ENCODE measurements at regions not wholly inside any gene's neighbourhood (a gene's known extent, or its start where the extent isn't known, plus 50 kb on each side); places are given as distances from the start of the nearest gene placed in this dataset.

GRCh38 chr5:15417156-15417555 is 82.8 kb upstream of the FBXL7 start:
- H3K27ac Mint-ChIP-seq = no peak overlapping the region
- no peak for DNase-seq
- peaks cover 22% of the 10 kb centered on the region for H3K9me3 Mint-ChIP-seq (ENCODE audit: insufficient read depth)
- H3K36me3 Mint-ChIP-seq (ENCODE audit: low read depth) = no peaks in the 10 kb centered on the region
- ATAC-seq = no peak
- no peak overlapping the region for H3K4me3 Mint-ChIP-seq
- ChIA-PET POLR2A (interaction anchor here (0.6 kb wide), 1 partner anchor 359 kb away, joined by 3 read pairs; no protein-coding TSS in a partner anchor), CTCF (no interaction called here)
- H3K4me1 Mint-ChIP-seq (ENCODE audit: low read depth) = no peaks in the 10 kb centered on the region
- no peaks in the 10 kb centered on the region for H3K27me3 Mint-ChIP-seq (ENCODE audit: low read depth)

GRCh38 chr5:15406478-15406877 is 93.5 kb upstream of the FBXL7 start:
- H3K27ac Mint-ChIP-seq = no peak overlapping the region
- no peaks in the 10 kb centered on the region for H3K36me3 Mint-ChIP-seq (ENCODE audit: low read depth)
- H3K4me3 Mint-ChIP-seq = no peak overlapping the region
- ChIA-PET POLR2A (no interaction called here), CTCF (no interaction called here)
- H3K9me3 Mint-ChIP-seq (ENCODE audit: insufficient read depth) = peaks cover 13% of the 10 kb centered on the region
- DNase-seq (no peak), ATAC-seq (no peak)
- H3K4me1 Mint-ChIP-seq (ENCODE audit: low read depth) = no peaks in the 10 kb centered on the region
- no peaks in the 10 kb centered on the region for H3K27me3 Mint-ChIP-seq (ENCODE audit: low read depth)

- CTCF ChIA-PET = no interaction called here
- peaks cover 10% of the 10 kb centered on the region for H3K9me3 Mint-ChIP-seq (ENCODE audit: insufficient read depth)
- POLR2A ChIA-PET = no interaction called here
These were observed 106.8 kb upstream of the FBXL7 start for GRCh38 chr5:15393146-15393545.

GRCh38 chr5:15391704-15392397 is 108.1 kb upstream of the FBXL7 start:
- Mint-ChIP-seq H3K27me3 (ENCODE audit: low read depth) (no peaks in the 10 kb centered on the region), H3K27ac (no peak overlapping the region), H3K36me3 (ENCODE audit: low read depth) (no peaks in the 10 kb centered on the region), H3K9me3 (ENCODE audit: insufficient read depth) (peaks cover 10% of the 10 kb centered on the region), H3K4me1 (ENCODE audit: low read depth) (no peaks in the 10 kb centered on the region), H3K4me3 (no peak overlapping the region)
- no peak for DNase-seq
- no peak for ATAC-seq
- ChIA-PET CTCF (no interaction called here), POLR2A (no interaction called here)

More at GRCh38 chr5:15393146-15393545, 106.8 kb upstream of the FBXL7 start:
- no peaks in the 10 kb centered on the region for H3K27me3 Mint-ChIP-seq (ENCODE audit: low read depth)
- DNase-seq = no peak
- H3K4me1 Mint-ChIP-seq (ENCODE audit: low read depth) = no peaks in the 10 kb centered on the region
- H3K4me3 Mint-ChIP-seq = no peak overlapping the region
- H3K27ac Mint-ChIP-seq = no peak overlapping the region
- no peaks in the 10 kb centered on the region for H3K36me3 Mint-ChIP-seq (ENCODE audit: low read depth)
- no peak for ATAC-seq

- H3K27ac Mint-ChIP-seq = no peak overlapping the region
- ChIA-PET CTCF (no interaction called here), POLR2A (no interaction called here)
- H3K4me1 Mint-ChIP-seq (ENCODE audit: low read depth) = no peaks in the 10 kb centered on the region
- no peak overlapping the region for H3K4me3 Mint-ChIP-seq
- DNase-seq (no peak), ATAC-seq (no peak)
- no peaks in the 10 kb centered on the region for H3K27me3 Mint-ChIP-seq (ENCODE audit: low read depth)
- peaks cover 6% of the 10 kb centered on the region for H3K9me3 Mint-ChIP-seq (ENCODE audit: insufficient read depth)
- H3K36me3 Mint-ChIP-seq (ENCODE audit: low read depth) = no peaks in the 10 kb centered on the region
These were observed 111.1 kb upstream of the FBXL7 start for GRCh38 chr5:15388866-15389265.

- no peaks in the 10 kb centered on the region for H3K27me3 Mint-ChIP-seq (ENCODE audit: low read depth)
- peaks cover under 1% of the 10 kb centered on the region for H3K9me3 Mint-ChIP-seq (ENCODE audit: insufficient read depth)
- H3K4me1 Mint-ChIP-seq (ENCODE audit: low read depth) = no peaks in the 10 kb centered on the region
- ChIA-PET POLR2A (no interaction called here), CTCF (no interaction called here)
- no peak overlapping the region for H3K27ac Mint-ChIP-seq
- DNase-seq (no peak), ATAC-seq (no peak)
- no peak overlapping the region for H3K4me3 Mint-ChIP-seq
- H3K36me3 Mint-ChIP-seq (ENCODE audit: low read depth) = no peaks in the 10 kb centered on the region
These were observed 112.0 kb upstream of the FBXL7 start for GRCh38 chr5:15387931-15388524.

- ATAC-seq (no peak), DNase-seq (no peak)
- H3K4me1 Mint-ChIP-seq (ENCODE audit: low read depth) = no peaks in the 10 kb centered on the region
- H3K36me3 Mint-ChIP-seq (ENCODE audit: low read depth) = no peaks in the 10 kb centered on the region
- no peaks in the 10 kb centered on the region for H3K9me3 Mint-ChIP-seq (ENCODE audit: insufficient read depth)
- no peak overlapping the region for H3K4me3 Mint-ChIP-seq
- H3K27me3 Mint-ChIP-seq (ENCODE audit: low read depth) = no peaks in the 10 kb centered on the region
- CTCF ChIA-PET = no interaction called here
- POLR2A ChIA-PET = no interaction called here
- H3K27ac Mint-ChIP-seq = no peak overlapping the region
These were observed 113.9 kb upstream of the FBXL7 start for GRCh38 chr5:15386122-15386521.

GRCh38 chr5:15385553-15385952 is 114.4 kb upstream of the FBXL7 start:
- DNase-seq (no peak), ATAC-seq (no peak)
- no peaks in the 10 kb centered on the region for H3K27me3 Mint-ChIP-seq (ENCODE audit: low read depth)
- POLR2A ChIA-PET = no interaction called here
- H3K9me3 Mint-ChIP-seq (ENCODE audit: insufficient read depth) = no peaks in the 10 kb centered on the region
- H3K4me1 Mint-ChIP-seq (ENCODE audit: low read depth) = no peaks in the 10 kb centered on the region
- CTCF ChIA-PET = no interaction called here
- no peak overlapping the region for H3K4me3 Mint-ChIP-seq
- H3K36me3 Mint-ChIP-seq (ENCODE audit: low read depth) = no peaks in the 10 kb centered on the region
- no peak overlapping the region for H3K27ac Mint-ChIP-seq

- Mint-ChIP-seq H3K36me3 (ENCODE audit: low read depth) (no peaks in the 10 kb centered on the region), H3K4me1 (ENCODE audit: low read depth) (no peaks in the 10 kb centered on the region), H3K9me3 (ENCODE audit: insufficient read depth) (no peaks in the 10 kb centered on the region), H3K4me3 (no peak overlapping the region), H3K27me3 (ENCODE audit: low read depth) (no peaks in the 10 kb centered on the region), H3K27ac (no peak overlapping the region)
- DNase-seq (no peak), ATAC-seq (no peak)
- CTCF ChIA-PET = no interaction called here
- POLR2A ChIA-PET = no interaction called here
These were observed 114.9 kb upstream of the FBXL7 start for GRCh38 chr5:15385037-15385436.

GRCh38 chr5:15384581-15384980 is 115.4 kb upstream of the FBXL7 start:
- no peak for DNase-seq
- Mint-ChIP-seq H3K27me3 (ENCODE audit: low read depth) (no peaks in the 10 kb centered on the region), H3K4me1 (ENCODE audit: low read depth) (no peaks in the 10 kb centered on the region), H3K9me3 (ENCODE audit: insufficient read depth) (no peaks in the 10 kb centered on the region), H3K27ac (no peak overlapping the region), H3K4me3 (no peak overlapping the region), H3K36me3 (ENCODE audit: low read depth) (no peaks in the 10 kb centered on the region)
- no peak for ATAC-seq
- CTCF ChIA-PET = no interaction called here
- POLR2A ChIA-PET = no interaction called here

GRCh38 chr5:15384176-15384575 is 115.8 kb upstream of the FBXL7 start:
- POLR2A ChIA-PET = no interaction called here
- H3K9me3 Mint-ChIP-seq (ENCODE audit: insufficient read depth) = no peaks in the 10 kb centered on the region
- no peaks in the 10 kb centered on the region for H3K4me1 Mint-ChIP-seq (ENCODE audit: low read depth)

GRCh38 chr5:15383469-15383868 is 116.5 kb upstream of the FBXL7 start:
- Mint-ChIP-seq H3K27me3 (ENCODE audit: low read depth) (no peaks in the 10 kb centered on the region), H3K9me3 (ENCODE audit: insufficient read depth) (no peaks in the 10 kb centered on the region), H3K27ac (no peak overlapping the region), H3K4me3 (no peak overlapping the region), H3K4me1 (ENCODE audit: low read depth) (no peaks in the 10 kb centered on the region), H3K36me3 (ENCODE audit: low read depth) (no peaks in the 10 kb centered on the region)
- no peak for DNase-seq
- ChIA-PET POLR2A (no interaction called here), CTCF (no interaction called here)
- no peak for ATAC-seq

More at GRCh38 chr5:15384176-15384575, 115.8 kb upstream of the FBXL7 start:
- Mint-ChIP-seq H3K27me3 (ENCODE audit: low read depth) (no peaks in the 10 kb centered on the region), H3K4me3 (no peak overlapping the region), H3K36me3 (ENCODE audit: low read depth) (no peaks in the 10 kb centered on the region), H3K27ac (no peak overlapping the region)
- CTCF ChIA-PET = no interaction called here
- ATAC-seq = no peak
- DNase-seq = no peak

- Mint-ChIP-seq H3K27me3 (ENCODE audit: low read depth) (no peaks in the 10 kb centered on the region), H3K9me3 (ENCODE audit: insufficient read depth) (no peaks in the 10 kb centered on the region), H3K27ac (no peak overlapping the region), H3K4me3 (no peak overlapping the region), H3K36me3 (ENCODE audit: low read depth) (no peaks in the 10 kb centered on the region), H3K4me1 (ENCODE audit: low read depth) (no peaks in the 10 kb centered on the region)
- CTCF ChIA-PET = no interaction called here
- POLR2A ChIA-PET = no interaction called here
- ATAC-seq = no peak
- DNase-seq = no peak
These were observed 117.0 kb upstream of the FBXL7 start for GRCh38 chr5:15383021-15383420.

All from activated CD8-positive, alpha-beta T cell treated with anti-CD3 and anti-CD28 coated beads, Interleukin-2, amount 10 ng/mL, durations not matched to agents 7 days and 5 days (primary cell).